Stimulated activated naive CD8-positive, alpha-beta T cell treated with anti-CD3 and anti-CD28 coated beads, Interleukin-15, amount 100 ng/mL, for 72 hours (primary cell): ENCODE measurements at regions not wholly inside any gene's neighbourhood (a gene's known extent, or its start where the extent isn't known, plus 50 kb on each side); places are given as distances from the start of the nearest gene placed in this dataset.
"Not testable (repeated sequence)": the region's sequence is repeated elsewhere in the genome, so short reads cannot be mapped to it uniquely, and the experiment has no call there.

Experiments used
- ATAC-seq: fragments of 150-1000 bp; cut with Tn5 transposase; 2 replicates; pipeline ENCODE4 v1.10.0; 2021; ENCODE audit warnings: mild to moderate bottlenecking, moderate library complexity
- DNase-seq, 2 donors: peaks; one replicate each; pipeline ENCODE4 v3.0.0; 2021 to 2022
- H3K27ac Mint-ChIP-seq, 2 donors: one replicate each; pipeline ENCODE4 v1.8.0; 2022; ENCODE audit warnings: mild to moderate bottlenecking in 2 of 2, mixed read lengths in 2 of 2, moderate library complexity in 2 of 2
- H3K27me3 Mint-ChIP-seq: one replicate; pipeline ENCODE4 v1.8.0; 2022; ENCODE audit warnings: mixed read lengths
- H3K4me1 Mint-ChIP-seq: one replicate; pipeline ENCODE4 v1.8.0; 2022; ENCODE audit warnings: mild to moderate bottlenecking, mixed read lengths
- H3K4me3 Mint-ChIP-seq, 2 donors: one replicate each; pipeline ENCODE4 v1.8.0; 2022; ENCODE audit warnings: mild to moderate bottlenecking in 2 of 2, mixed read lengths in 2 of 2, moderate library complexity in 1 of 2
- H3K9me3 Mint-ChIP-seq, 2 donors: one replicate each; pipeline ENCODE4 v1.8.0; 2022; ENCODE audit warnings: mixed read lengths in 2 of 2

DNA sequence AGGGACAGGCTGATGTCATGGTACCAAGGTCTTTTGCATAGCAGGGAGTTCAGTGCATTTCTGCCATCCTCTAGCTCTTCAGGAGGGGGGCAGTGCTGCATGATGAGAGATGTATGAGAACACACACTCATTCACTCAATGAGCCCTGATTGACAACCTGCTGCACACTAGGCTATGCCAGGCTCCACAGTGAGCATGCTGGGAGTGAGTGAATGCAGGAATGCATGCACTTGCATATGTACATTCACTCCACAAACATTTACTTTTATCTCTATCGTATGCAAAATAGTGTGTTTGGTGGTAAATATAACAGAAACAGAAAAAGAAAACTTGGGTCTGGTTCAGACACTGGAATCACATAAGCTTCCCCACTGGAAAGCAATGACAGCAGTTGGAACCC lies 374.1 kb upstream of the C16orf82 start:
- ATAC-seq, result no peak
- peaks cover 0 to 12% of the 10 kb centered on the region in 2 donors for H3K9me3 Mint-ChIP-seq
- H3K27me3 Mint-ChIP-seq, result peaks cover 54% of the 10 kb centered on the region
- no peaks in the 10 kb centered on the region for H3K4me1 Mint-ChIP-seq
- no peak for DNase-seq
- no peak overlapping the region for H3K27ac Mint-ChIP-seq
- no peak overlapping the region for H3K4me3 Mint-ChIP-seq

- no peak for ATAC-seq
- Mint-ChIP-seq H3K27me3 (peaks cover 36% of the 10 kb centered on the region), H3K4me1 (no peaks in the 10 kb centered on the region), H3K4me3 (no peak overlapping the region), H3K27ac (no peak overlapping the region), H3K9me3 (peaks cover 12 to 23% of the 10 kb centered on the region in 2 donors)
- DNase-seq, result no peak
These were observed 368.9 kb upstream of the C16orf82 start for GRCh38 chr16:26697807-26698206.

GRCh38 chr16:26700250-26700649 lies 366.5 kb upstream of the C16orf82 start:
- DNase-seq (no peak), ATAC-seq (no peak)
- H3K4me1 Mint-ChIP-seq, result no peaks in the 10 kb centered on the region
- H3K27ac Mint-ChIP-seq, result no peak overlapping the region
- peaks cover 24% of the 10 kb centered on the region for H3K27me3 Mint-ChIP-seq
- no peak overlapping the region for H3K4me3 Mint-ChIP-seq
- H3K9me3 Mint-ChIP-seq, result peaks cover 12 to 22% of the 10 kb centered on the region in 2 donors

- ATAC-seq (no peak), DNase-seq (no peak)
- Mint-ChIP-seq H3K4me3 (no peak overlapping the region), H3K4me1 (no peaks in the 10 kb centered on the region), H3K27me3 (peaks cover 28% of the 10 kb centered on the region), H3K9me3 (peaks cover 12 to 16% of the 10 kb centered on the region in 2 donors), H3K27ac (no peak overlapping the region)
These were observed 365.4 kb upstream of the C16orf82 start for GRCh38 chr16:26701243-26701886.

GRCh38 chr16:26705346-26705745 lies 361.4 kb upstream of the C16orf82 start:
- H3K4me1 Mint-ChIP-seq, result no peaks in the 10 kb centered on the region
- no peak for ATAC-seq
- no peak for DNase-seq
- H3K27ac Mint-ChIP-seq, result no peak overlapping the region
- H3K9me3 Mint-ChIP-seq, result no peaks in the 10 kb centered on the region
- H3K4me3 Mint-ChIP-seq, result no peak overlapping the region
- H3K27me3 Mint-ChIP-seq, result peaks cover 13% of the 10 kb centered on the region

- H3K4me1 Mint-ChIP-seq, result no peaks in the 10 kb centered on the region
- ATAC-seq (no peak), DNase-seq (no peak)
- peaks cover 7% of the 10 kb centered on the region for H3K27me3 Mint-ChIP-seq
- no peak overlapping the region for H3K27ac Mint-ChIP-seq
- H3K9me3 Mint-ChIP-seq, result no peaks in the 10 kb centered on the region
- no peak overlapping the region for H3K4me3 Mint-ChIP-seq
These were observed 358.3 kb upstream of the C16orf82 start for GRCh38 chr16:26708428-26708827.

DNA sequence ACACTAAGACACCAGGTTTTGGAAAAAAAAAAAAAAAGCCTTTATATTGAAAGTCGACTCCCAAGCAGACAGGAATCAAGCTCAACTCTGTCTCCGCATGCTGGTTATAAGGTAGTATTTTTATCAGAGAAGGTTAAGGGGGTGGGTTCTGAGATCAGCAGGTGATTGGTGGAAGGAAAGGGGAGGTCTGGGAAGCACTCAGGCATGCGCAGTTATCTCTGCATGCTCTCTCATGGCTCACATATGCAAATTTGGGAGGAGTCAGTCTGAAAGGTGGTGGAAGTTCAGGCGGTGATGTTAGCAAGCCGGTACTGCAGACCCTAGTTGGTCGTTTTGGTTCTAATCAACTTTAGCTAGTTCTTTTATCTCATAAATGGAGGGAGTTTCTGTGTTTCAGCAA lies 357.6 kb upstream of the C16orf82 start:
- DNase-seq (no peak), ATAC-seq (no peak)
- H3K27ac Mint-ChIP-seq, result peak overlapping the region in 1 of 2 donors; percentile 14
- H3K4me1 Mint-ChIP-seq, result no peaks in the 10 kb centered on the region
- no peaks in the 10 kb centered on the region for H3K9me3 Mint-ChIP-seq
- peaks cover 7% of the 10 kb centered on the region for H3K27me3 Mint-ChIP-seq
- H3K4me3 Mint-ChIP-seq, result no peak overlapping the region

DNA sequence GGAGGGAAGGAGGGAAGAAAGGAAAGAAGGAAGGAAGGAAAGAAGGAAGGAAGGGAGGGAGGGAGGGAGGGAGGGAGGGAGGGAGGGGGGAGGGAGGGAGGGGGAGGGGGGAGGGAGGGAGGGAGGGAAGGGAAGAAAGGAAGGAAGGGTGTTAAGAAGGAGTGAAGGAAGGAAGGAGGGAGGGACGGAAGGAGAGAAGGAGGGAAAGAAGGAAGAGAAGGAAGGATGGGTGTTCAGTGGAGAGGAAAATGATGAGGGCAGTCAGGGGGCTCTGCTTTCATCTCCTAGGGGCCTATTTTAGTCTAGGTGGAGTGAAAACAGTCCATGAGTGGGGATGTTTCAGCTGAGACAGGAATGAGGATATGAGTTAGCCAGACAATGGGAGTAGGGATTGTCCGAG lies 357.0 kb upstream of the C16orf82 start:
- Mint-ChIP-seq H3K9me3 (no peaks in the 10 kb centered on the region), H3K4me1 (no peaks in the 10 kb centered on the region), H3K4me3 (no peak overlapping the region), H3K27me3 (peaks cover 7% of the 10 kb centered on the region), H3K27ac (peak overlapping the region in 1 of 2 donors; percentile 56)
- DNase-seq (no peak), ATAC-seq (no peak)

DNA sequence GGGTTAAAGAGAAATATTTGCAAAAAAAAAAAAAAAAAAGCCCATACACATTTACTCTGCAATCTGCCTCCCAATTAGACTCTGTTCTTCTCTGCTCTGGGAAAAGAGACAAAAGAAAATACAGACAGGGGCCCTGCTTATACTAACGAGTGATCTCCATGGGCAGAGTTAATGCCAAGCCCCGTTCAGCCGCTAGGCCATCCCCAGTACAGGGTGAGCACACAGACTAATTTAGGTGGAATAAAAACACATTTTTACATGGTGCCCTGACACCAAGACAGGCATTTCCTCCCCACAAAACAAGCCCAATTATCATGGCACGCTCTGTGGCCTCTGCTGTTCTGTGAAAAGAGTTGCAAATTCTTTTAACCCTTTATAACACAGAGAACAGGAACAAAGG lies 356.3 kb upstream of the C16orf82 start:
- Mint-ChIP-seq H3K27ac (no peak overlapping the region), H3K4me3 (no peak overlapping the region), H3K27me3 (peaks cover 2% of the 10 kb centered on the region), H3K9me3 (no peaks in the 10 kb centered on the region), H3K4me1 (no peaks in the 10 kb centered on the region)
- DNase-seq (no peak), ATAC-seq (no peak)

- DNase-seq, result no peak
- Mint-ChIP-seq H3K4me3 (no peak overlapping the region), H3K27me3 (no peaks in the 10 kb centered on the region), H3K27ac (peak overlapping the region in 1 of 2 donors; percentile 77), H3K9me3 (no peaks in the 10 kb centered on the region), H3K4me1 (no peaks in the 10 kb centered on the region)
- ATAC-seq, result no peak
These were observed 353.9 kb upstream of the C16orf82 start for GRCh38 chr16:26712876-26713275.

GRCh38 chr16:26715969-26716368 lies 350.8 kb upstream of the C16orf82 start:
- Mint-ChIP-seq H3K4me1 (no peaks in the 10 kb centered on the region), H3K27ac (peak overlapping the region in 1 of 2 donors; percentile 9), H3K27me3 (no peaks in the 10 kb centered on the region), H3K9me3 (no peaks in the 10 kb centered on the region), H3K4me3 (no peak overlapping the region)
- no peak for ATAC-seq
- no peak for DNase-seq

DNA sequence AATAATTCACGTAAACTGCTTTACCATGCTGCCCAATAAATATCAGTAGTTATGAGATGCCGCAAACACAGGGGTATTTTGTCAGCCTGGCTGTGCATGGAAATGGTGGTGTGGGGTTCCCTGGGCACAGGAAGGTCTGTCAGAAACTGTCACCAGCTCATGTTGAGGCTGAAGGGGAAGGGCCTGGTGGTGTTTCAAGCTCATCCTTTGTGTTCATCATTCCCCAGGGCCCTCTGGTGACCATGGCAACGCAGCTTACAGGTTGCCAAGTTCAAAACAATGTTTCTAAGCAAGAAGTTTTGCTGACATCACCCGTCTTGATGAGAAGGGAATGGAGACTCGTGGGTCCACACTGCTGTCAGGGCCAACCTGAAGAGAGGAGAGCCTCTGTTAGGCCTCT lies 348.9 kb upstream of the C16orf82 start:
- ATAC-seq, result no peak
- H3K4me1 Mint-ChIP-seq, result no peaks in the 10 kb centered on the region
- H3K27me3 Mint-ChIP-seq, result no peaks in the 10 kb centered on the region
- H3K4me3 Mint-ChIP-seq, result no peak overlapping the region
- H3K9me3 Mint-ChIP-seq, result no peaks in the 10 kb centered on the region
- DNase-seq, result no peak
- H3K27ac Mint-ChIP-seq, result no peak overlapping the region

DNA sequence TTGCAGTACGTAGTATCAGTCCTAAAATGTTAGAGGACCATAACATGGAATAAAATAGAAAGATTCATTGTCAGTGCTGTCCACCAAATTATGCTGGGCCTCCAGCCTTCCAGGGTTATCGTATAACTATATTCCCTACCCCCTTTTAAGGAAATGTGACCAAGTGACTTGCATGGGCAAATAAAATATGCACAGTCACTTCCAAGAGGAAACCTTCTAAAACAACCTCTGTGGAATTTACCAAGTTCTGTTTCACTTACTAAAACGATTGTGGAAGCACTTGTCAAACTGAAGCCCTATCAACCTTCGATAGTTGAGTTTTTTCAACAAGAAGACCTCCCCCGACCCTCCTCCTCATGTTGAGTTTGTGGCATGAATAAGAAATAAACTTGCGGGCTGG lies 345.4 kb upstream of the C16orf82 start:
- H3K4me3 Mint-ChIP-seq, result no peak overlapping the region
- H3K4me1 Mint-ChIP-seq, result no peaks in the 10 kb centered on the region
- ATAC-seq, result no peak
- H3K27ac Mint-ChIP-seq, result no peak overlapping the region
- peaks cover 13% of the 10 kb centered on the region for H3K27me3 Mint-ChIP-seq
- DNase-seq, result no peak
- no peaks in the 10 kb centered on the region for H3K9me3 Mint-ChIP-seq

GRCh38 chr16:26721957-26722356 lies 344.8 kb upstream of the C16orf82 start:
- H3K27ac Mint-ChIP-seq, ATAC-seq, H3K4me3 Mint-ChIP-seq, H3K9me3 Mint-ChIP-seq, DNase-seq, H3K4me1 Mint-ChIP-seq: not testable (repeated sequence)
- peaks cover 14% of the 10 kb centered on the region for H3K27me3 Mint-ChIP-seq

GRCh38 chr16:26724189-26724588 lies 342.5 kb upstream of the C16orf82 start:
- Mint-ChIP-seq H3K9me3 (no peaks in the 10 kb centered on the region), H3K27ac (no peak overlapping the region), H3K4me3 (no peak overlapping the region), H3K4me1 (no peaks in the 10 kb centered on the region), H3K27me3 (peaks cover 29% of the 10 kb centered on the region)
- DNase-seq (no peak), ATAC-seq (no peak)

GRCh38 chr16:26727848-26728247 lies 338.9 kb upstream of the C16orf82 start:
- Mint-ChIP-seq H3K27me3 (peaks cover 35% of the 10 kb centered on the region), H3K4me3 (no peak overlapping the region), H3K9me3 (no peaks in the 10 kb centered on the region), H3K4me1 (no peaks in the 10 kb centered on the region), H3K27ac (no peak overlapping the region)
- no peak for DNase-seq
- ATAC-seq, result no peak

DNA sequence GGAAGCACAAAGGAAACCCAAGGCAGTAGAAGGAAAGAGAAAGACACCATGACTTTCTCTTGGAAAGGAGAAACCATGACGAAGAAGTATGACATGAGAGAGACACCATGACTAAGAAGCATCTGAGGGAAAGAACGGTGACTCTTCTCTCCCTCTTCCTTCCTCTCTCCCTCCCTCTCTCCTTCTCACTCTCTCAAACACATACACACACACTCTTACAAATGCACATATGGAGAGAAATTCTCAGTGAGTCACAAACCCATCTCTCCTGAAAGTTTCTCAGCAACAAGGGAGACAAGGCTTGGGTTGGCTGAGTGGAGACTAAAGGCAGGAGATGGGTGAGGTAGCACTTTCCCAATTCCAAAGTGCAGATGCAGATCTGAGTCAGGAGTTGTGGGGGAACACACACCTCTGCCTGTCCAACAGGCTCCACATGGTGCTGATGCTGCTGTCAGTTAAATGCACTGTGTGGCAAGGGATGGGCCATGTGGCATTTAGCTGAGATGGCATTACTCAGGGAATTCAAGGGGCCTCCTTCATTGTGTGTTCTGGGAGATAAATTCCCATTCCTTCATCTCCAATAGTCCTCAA lies 336.7 kb upstream of the C16orf82 start:
- H3K4me3 Mint-ChIP-seq, result no peak overlapping the region
- ATAC-seq, result no peak
- no peak overlapping the region for H3K27ac Mint-ChIP-seq
- no peaks in the 10 kb centered on the region for H3K4me1 Mint-ChIP-seq
- no peak for DNase-seq
- H3K27me3 Mint-ChIP-seq, result peaks cover 29% of the 10 kb centered on the region
- H3K9me3 Mint-ChIP-seq, result no peaks in the 10 kb centered on the region
